Activated naive CD8-positive, alpha-beta T cell treated with anti-CD3 and anti-CD28 coated beads, Interleukin-2, amount 50 U/mL, for 24 hours (primary cell): ENCODE measurements at regions not wholly inside any gene's neighbourhood (a gene's known extent, or its start where the extent isn't known, plus 50 kb on each side); places are given as distances from the start of the nearest gene placed in this dataset.

Experiments
- ATAC-seq: fragments of 150-1000 bp; cut with Tn5 transposase; one replicate; pipeline ENCODE4 v1.10.0; 2021
- DNase-seq: peaks from one replicate; pipeline ENCODE4 v3.0.0; 2021
- H3K27ac Mint-ChIP-seq: one replicate; pipeline ENCODE4 v1.8.0; 2021; ENCODE audit warnings: mild to moderate bottlenecking, mixed read lengths
- H3K27me3 Mint-ChIP-seq: one replicate; pipeline ENCODE4 v1.8.0; 2021; ENCODE audit warnings: mixed read lengths
- H3K36me3 Mint-ChIP-seq: one replicate; pipeline ENCODE4 v1.8.0; 2021; ENCODE audit warnings: low read depth, mixed read lengths
- H3K4me1 Mint-ChIP-seq: one replicate; pipeline ENCODE4 v1.8.0; 2021; ENCODE audit warnings: mixed read lengths
- H3K4me3 Mint-ChIP-seq: one replicate; pipeline ENCODE4 v1.8.0; 2021; ENCODE audit warnings: mild to moderate bottlenecking, moderate library complexity, mixed read lengths
- H3K9me3 Mint-ChIP-seq: one replicate; pipeline ENCODE4 v1.8.0; 2021; ENCODE audit warnings: mixed read lengths

GRCh38 chr19:32181216-32181920 is 164.0 kb upstream of the ZNF507 start:
- Mint-ChIP-seq H3K27me3 (no peaks in the 10 kb centered on the region), H3K9me3 (no peaks in the 10 kb centered on the region), H3K36me3 (no peaks in the 10 kb centered on the region), H3K4me3 (no peak overlapping the region), H3K27ac (no peak overlapping the region), H3K4me1 (no peaks in the 10 kb centered on the region)
- no peak for DNase-seq
- ATAC-seq = no peak

GRCh38 chr19:32186542-32187330 is 158.7 kb upstream of the ZNF507 start:
- Mint-ChIP-seq H3K27me3 (no peaks in the 10 kb centered on the region), H3K4me3 (no peak overlapping the region), H3K9me3 (no peaks in the 10 kb centered on the region), H3K4me1 (no peaks in the 10 kb centered on the region), H3K36me3 (no peaks in the 10 kb centered on the region), H3K27ac (no peak overlapping the region)
- ATAC-seq (no peak), DNase-seq (no peak)

- DNase-seq (no peak), ATAC-seq (no peak)
- H3K4me1 Mint-ChIP-seq = no peaks in the 10 kb centered on the region
- no peaks in the 10 kb centered on the region for H3K36me3 Mint-ChIP-seq
- H3K9me3 Mint-ChIP-seq = no peaks in the 10 kb centered on the region
- peaks cover 7% of the 10 kb centered on the region for H3K27me3 Mint-ChIP-seq
- no peak overlapping the region for H3K27ac Mint-ChIP-seq
- no peak overlapping the region for H3K4me3 Mint-ChIP-seq
Measured at GRCh38 chr19:32188921-32189320, 156.5 kb upstream of the ZNF507 start.

GRCh38 chr19:32189956-32190706 is 155.3 kb upstream of the ZNF507 start:
- Mint-ChIP-seq H3K36me3 (no peaks in the 10 kb centered on the region), H3K27me3 (peaks cover 7% of the 10 kb centered on the region), H3K27ac (no peak overlapping the region), H3K4me1 (no peaks in the 10 kb centered on the region), H3K9me3 (no peaks in the 10 kb centered on the region), H3K4me3 (no peak overlapping the region)
- no peak for ATAC-seq
- DNase-seq = no peak

DNA sequence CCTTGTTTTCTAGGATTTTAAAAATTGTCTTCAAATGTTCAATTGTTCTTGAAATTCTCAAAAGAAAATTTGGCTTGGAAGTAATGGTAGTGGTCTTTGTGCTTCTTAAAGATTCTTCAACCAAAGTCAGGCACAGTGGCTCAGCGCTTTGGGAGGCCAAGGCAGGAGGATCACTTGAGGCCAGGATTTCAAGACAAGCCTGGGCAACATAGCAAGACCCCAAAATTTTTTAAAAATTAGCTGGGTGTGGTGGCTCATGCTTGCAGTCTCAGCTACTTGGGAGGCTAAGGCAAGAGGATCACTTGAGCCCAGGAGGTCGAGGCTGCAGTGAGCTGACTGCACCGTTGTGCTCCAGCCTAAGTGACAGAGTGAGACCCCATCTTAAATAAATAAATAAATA is 153.5 kb upstream of the ZNF507 start:
- ATAC-seq = no peak
- Mint-ChIP-seq H3K4me3 (no peak overlapping the region), H3K9me3 (no peaks in the 10 kb centered on the region), H3K4me1 (no peaks in the 10 kb centered on the region), H3K27me3 (peaks cover 7% of the 10 kb centered on the region), H3K36me3 (no peaks in the 10 kb centered on the region), H3K27ac (no peak overlapping the region)
- no peak for DNase-seq

- Mint-ChIP-seq H3K36me3 (no peaks in the 10 kb centered on the region), H3K27ac (no peak overlapping the region), H3K27me3 (peaks cover 7% of the 10 kb centered on the region), H3K4me1 (no peaks in the 10 kb centered on the region), H3K4me3 (no peak overlapping the region), H3K9me3 (no peaks in the 10 kb centered on the region)
- ATAC-seq (no peak), DNase-seq (no peak)
Measured at GRCh38 chr19:32195706-32196610, 149.5 kb upstream of the ZNF507 start.

- Mint-ChIP-seq H3K9me3 (no peaks in the 10 kb centered on the region), H3K27ac (no peak overlapping the region), H3K4me3 (no peak overlapping the region), H3K4me1 (no peaks in the 10 kb centered on the region), H3K36me3 (no peaks in the 10 kb centered on the region), H3K27me3 (peaks cover 7% of the 10 kb centered on the region)
- DNase-seq (no peak), ATAC-seq (no peak)
Measured at GRCh38 chr19:32196690-32197420, 148.6 kb upstream of the ZNF507 start.

DNA sequence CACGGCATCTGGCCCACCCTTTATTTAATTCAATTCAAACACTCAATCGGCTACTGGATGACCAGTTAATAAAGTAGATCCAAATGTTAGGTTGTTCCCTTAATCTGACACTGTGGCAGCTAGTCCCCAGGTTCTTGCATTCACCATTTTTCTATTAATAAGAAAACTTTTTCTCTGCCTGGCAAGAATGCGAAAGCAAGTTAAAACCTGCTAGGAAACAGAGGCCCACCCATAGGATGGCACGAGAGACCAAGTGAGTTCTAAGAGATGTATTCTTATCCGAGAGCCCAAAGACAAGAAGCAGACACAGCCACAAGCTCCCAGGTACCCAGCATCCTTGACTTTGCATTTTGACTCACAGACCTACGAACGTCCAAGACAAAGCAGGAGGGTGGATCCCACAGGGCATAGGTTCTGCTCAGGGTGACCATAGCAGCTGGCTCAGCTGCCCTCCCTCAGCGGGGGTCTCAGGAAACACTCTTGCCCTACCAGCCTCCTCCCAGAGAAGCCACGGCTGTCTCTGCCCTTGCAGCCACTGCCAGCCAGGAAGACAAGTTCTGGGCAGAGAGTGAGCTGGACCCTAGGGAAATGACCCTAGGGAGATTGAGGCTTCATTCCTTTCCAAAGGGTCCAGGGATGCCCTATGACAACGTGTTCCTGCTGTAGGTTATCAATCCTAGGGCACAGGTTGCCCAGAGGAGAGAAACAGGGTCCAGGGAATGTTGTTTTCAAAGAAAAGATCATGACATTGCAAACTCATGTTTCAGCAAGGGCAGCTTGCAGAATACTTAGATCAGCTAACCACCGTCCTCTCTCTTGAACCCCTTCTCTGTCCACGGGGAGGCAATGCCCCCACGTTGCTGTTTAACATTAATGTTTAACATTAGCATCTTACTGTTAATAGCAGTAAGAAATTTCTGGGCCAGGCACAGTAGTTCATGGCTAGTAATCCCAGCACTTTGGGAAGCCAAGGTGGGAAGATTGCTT is 147.2 kb upstream of the ZNF507 start:
- Mint-ChIP-seq H3K9me3 (no peaks in the 10 kb centered on the region), H3K4me1 (no peaks in the 10 kb centered on the region), H3K27me3 (peaks cover 2% of the 10 kb centered on the region), H3K36me3 (no peaks in the 10 kb centered on the region), H3K4me3 (no peak overlapping the region), H3K27ac (no peak overlapping the region)
- ATAC-seq (no peak), DNase-seq (no peak)

DNA sequence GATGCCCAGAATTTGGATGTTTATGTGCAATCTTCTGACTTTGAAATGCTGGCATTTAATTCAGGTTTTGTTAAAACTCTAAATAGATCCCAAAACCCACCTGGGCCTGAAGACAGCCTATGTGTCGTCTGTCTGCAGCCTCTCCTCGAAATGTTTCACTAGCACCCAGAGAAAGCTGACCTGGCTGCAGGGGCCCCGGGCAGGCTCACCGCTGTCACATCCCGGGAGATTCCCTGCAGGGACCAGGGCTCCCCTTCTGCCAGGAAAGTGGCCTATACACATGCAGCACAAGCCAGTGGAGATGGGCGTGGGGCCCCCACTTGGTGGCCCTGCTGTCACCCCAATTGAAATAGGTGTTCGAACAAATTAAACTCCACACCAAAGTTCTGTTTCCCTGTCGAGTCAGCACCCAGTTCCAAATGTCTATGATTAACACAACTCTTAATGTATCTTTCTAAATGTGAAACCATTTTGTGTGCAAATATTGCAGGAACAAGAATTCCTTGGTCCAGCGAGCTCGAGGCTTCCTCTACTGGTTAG is 145.8 kb upstream of the ZNF507 start:
- Mint-ChIP-seq H3K27me3 (no peaks in the 10 kb centered on the region), H3K4me3 (no peak overlapping the region)

GRCh38 chr19:32200312-32201038 is 144.9 kb upstream of the ZNF507 start:
- DNase-seq = no peak
- no peaks in the 10 kb centered on the region for H3K4me1 Mint-ChIP-seq
- no peaks in the 10 kb centered on the region for H3K27me3 Mint-ChIP-seq
- no peak overlapping the region for H3K27ac Mint-ChIP-seq
- ATAC-seq = no peak
- no peaks in the 10 kb centered on the region for H3K9me3 Mint-ChIP-seq
- no peak overlapping the region for H3K4me3 Mint-ChIP-seq
- H3K36me3 Mint-ChIP-seq = no peaks in the 10 kb centered on the region

More for the DNA sequence above, 145.8 kb upstream of the ZNF507 start:
- Mint-ChIP-seq H3K4me1 (no peaks in the 10 kb centered on the region), H3K9me3 (no peaks in the 10 kb centered on the region), H3K27ac (no peak overlapping the region), H3K36me3 (no peaks in the 10 kb centered on the region)
- no peak for ATAC-seq
- DNase-seq = no peak

DNA sequence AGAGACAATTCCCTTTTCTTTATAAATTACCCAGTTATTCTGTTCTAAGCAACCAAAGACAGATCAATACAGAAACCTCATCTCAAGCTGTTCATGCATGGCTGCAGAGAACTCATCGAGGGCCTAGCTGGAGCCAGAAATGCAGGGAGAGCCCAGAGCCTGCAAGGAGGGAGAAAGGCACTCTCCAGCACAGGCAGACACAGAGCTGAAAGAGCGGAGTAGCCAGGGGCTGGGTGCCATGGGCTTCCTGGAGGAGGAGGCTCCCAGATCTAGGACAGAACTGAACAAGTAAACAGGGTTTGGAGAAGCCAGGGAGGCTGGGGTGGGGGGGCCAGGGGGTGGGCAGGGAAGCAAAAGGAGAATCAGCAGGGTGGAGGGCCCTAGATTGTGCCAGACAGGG is 144.2 kb upstream of the ZNF507 start:
- Mint-ChIP-seq H3K4me3 (no peak overlapping the region), H3K27me3 (peaks cover 4% of the 10 kb centered on the region), H3K4me1 (no peaks in the 10 kb centered on the region), H3K9me3 (no peaks in the 10 kb centered on the region), H3K27ac (no peak overlapping the region), H3K36me3 (no peaks in the 10 kb centered on the region)
- DNase-seq (no peak), ATAC-seq (no peak)

GRCh38 chr19:32201636-32202051 is 143.8 kb upstream of the ZNF507 start:
- Mint-ChIP-seq H3K27ac (no peak overlapping the region), H3K4me1 (no peaks in the 10 kb centered on the region), H3K36me3 (no peaks in the 10 kb centered on the region), H3K27me3 (peaks cover 6% of the 10 kb centered on the region), H3K4me3 (no peak overlapping the region), H3K9me3 (no peaks in the 10 kb centered on the region)
- no peak for ATAC-seq
- DNase-seq = peak; percentile 2
